HG03039 (cell line): ENCODE measurements at regions not wholly inside any gene's neighbourhood (a gene's known extent, or its start where the extent isn't known, plus 50 kb on each side); places are given as distances from the start of the nearest gene placed in this dataset.

Experiments
- ATAC-seq: cut with Tn5 transposase; IDR thresholded peaks from one replicate; pipeline ENCODE4 v1.9.1; 2021; ENCODE audit warnings: mild to moderate bottlenecking, moderate library complexity; ENCODE audit not compliant: unreplicated experiment

DNA sequence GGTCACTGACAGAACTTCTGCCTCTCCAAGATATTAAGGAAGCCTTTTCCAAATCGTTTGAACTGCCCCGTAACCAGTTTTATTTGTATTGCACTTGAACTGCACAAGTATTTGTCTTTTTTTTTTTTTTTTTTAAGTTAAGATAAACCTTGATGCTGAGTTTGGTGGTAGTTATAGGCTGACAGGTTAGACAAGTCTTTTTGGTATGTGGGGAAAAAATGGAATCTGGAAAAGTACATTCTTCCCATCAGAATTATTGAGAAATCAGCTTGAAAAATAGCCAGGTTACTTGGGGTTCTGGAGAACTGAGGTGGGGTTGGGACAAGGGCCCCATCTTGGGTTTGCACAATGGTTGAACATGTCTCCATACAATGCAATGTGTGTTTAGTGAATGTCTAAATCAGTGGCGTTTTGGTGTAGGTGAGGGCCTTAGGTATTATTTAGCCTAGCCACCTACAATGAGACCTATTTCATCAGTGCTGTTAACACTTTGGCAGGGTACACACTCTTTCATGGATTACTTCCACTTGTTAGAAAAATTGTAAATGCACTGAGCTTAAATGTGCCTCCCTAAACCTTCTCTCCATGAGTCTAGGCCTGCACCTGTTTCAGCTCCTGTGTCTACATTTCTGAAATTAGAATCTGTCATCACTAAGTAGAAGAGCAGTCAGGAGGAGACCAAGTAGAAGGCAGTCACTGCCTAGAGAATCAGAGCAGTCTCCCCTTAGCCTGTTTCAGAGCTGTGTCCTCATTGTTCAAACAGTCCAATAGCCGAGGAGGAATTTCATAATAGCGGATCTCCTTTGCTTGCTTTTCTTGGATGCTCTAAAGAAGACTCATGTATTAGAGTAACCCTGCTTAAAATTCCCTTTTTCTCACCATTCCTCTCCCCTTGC, 140.0 kb upstream of the HMHB1 start:
- no peak for ATAC-seq

DNA sequence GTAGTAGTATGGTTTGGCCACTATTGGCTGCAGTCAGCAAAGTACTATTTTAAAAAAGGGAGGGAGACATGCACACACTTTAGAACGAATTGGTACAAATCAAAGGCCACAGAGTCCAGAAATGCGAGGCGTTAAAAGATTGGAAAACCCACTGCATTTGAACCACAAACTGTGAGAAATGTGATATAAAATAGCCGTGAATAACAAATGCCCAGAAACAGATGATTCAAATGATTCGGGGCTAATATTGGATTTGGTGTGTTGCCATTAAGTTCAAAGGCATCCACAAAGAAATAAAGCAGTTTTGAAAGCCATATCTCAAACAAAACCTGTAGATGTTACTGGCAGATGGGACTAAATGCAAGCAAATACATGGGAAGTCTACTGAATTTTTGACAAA, 140.9 kb upstream of the HMHB1 start:
- no peak for ATAC-seq

DNA sequence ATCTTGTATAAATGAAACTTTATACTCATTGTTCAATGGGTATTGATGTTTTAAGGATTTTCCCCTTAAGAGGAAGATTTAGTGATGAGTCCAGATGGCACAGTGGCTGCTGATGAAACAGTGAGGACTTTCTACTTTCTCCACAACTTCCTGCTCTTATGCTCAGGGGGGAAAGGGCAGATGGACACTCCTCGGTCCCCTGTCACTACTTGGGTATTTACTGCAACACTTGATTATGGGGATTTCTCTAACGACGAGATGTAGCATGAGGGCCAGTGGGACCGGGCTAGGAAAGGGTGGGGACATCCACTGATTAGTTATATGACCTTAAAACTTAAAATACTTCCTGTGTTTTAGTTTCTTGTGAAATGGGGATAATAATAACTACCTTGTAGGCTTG, 146.1 kb upstream of the HMHB1 start:
- ATAC-seq = no peak

DNA sequence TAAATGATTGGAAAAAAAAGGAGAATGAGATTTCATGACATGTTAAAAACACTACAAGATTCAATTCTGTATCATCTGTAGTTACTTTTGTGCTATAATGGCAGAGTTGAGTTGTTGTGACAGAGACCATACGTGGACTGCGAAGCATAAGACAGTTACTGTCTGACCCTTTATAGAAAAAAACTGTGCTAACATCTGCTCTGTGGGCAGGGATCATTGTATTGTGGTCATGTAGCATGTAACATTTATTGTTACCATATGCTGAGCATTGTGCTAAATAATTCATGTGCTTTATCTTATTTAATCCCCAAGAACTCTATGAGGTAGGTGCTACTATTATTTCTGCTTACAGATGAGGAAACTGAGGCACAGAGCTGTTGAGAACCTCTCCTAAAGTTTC, 147.3 kb upstream of the HMHB1 start:
- no peak for ATAC-seq

DNA sequence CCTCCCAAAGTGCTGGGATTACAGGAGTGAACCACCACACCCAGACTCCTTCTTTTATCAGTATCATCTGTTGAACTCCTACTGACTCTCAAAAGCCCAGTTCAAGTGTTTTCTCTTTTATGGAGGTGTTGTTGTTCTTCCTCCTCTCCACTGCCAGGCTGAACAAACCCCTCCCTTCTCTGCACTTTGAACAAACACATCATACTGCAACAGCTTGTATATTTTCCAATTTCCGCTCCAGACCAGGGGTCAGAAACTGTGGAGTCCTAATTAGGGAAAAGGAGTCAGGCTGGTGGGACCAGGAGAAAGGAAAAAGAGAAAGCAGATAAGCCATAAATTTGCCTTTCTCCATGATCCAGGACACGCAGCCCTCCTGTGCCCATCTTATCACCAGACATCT, 148.1 kb upstream of the HMHB1 start:
- no peak for ATAC-seq

DNA sequence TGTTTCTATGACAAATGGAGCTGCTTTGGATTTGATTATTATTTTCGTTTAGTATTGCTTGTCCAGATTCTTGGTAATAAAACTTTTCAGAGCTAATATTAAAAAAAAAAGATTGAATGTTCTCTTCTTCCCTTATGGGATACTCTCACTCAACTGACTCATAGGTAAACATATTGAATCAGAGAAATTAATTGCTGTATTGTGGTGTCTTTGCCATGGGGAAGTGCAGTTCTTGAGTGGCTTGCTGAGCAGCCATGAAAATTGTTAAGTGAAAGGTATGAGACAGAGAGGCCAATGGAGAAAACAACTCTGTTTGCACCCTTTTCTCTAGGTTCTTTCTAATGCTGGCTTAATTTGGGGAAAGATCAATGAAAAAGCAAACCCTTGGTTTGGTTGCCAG, 149.9 kb upstream of the HMHB1 start:
- ATAC-seq = no peak

DNA sequence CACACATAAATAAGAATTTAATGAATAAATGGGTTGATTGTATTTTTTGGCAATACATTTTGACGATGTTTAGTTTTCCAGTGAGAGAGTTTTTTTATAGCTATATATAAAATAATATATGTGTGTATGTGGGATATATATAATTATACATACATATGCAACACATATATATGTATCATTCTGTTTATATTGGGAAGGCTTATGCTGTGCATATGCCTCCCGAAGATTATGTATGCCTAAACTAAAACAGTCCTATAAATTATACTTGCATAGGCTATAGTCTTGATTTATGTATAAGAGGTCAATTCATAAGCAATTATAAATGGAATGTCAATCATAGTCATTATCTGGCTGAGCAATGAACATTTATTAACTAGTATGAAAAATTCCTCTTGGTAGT, 151.3 kb upstream of the HMHB1 start:
- ATAC-seq = no peak

DNA sequence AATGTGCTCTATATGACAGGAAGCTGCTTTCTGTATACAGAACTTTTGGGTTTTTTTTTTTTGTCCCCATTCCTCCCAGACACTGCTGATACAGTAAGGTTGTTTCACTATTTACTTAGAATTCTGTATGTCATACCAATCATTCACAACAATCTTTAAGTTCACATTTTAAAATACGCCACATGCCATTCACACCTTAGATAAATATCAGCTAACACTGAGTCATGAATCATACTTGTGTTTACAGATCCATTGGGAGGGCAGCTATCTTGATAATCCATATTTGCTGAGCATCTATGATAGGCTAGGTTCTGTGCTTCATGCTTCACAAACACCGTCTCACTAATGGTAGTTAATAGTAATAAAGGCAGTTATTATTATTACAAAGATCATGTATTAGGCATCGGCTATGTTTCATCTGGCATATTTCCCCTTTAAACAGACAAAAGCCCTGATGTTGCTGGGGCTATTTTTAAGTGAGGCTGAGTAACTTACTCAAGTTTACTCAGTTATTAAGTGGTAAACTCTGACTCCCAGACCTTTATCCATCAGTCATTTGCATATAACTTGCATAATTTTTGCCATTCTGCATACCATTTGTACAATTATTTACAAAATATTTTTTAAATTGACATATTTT, 152.2 kb upstream of the HMHB1 start:
- ATAC-seq = no peak

DNA sequence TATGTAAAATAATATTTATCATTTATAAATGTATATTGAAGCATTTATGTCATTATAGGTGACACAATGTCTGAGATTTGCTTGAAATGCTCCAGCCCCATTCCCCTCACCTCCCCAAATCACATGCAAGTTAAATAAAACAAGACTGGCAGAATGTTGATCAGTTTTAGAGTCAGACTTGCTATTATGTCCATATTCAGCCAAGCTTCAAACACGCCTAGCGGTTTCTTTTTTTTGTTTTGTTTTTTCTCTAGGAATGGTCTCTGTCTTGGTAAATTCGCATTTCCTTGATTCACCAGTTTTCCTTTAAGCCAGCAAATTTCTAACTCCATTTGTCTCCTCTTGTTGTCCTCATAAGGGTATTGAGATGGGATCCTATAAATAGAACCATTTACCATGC, 153.0 kb upstream of the HMHB1 start:
- ATAC-seq = no peak

DNA sequence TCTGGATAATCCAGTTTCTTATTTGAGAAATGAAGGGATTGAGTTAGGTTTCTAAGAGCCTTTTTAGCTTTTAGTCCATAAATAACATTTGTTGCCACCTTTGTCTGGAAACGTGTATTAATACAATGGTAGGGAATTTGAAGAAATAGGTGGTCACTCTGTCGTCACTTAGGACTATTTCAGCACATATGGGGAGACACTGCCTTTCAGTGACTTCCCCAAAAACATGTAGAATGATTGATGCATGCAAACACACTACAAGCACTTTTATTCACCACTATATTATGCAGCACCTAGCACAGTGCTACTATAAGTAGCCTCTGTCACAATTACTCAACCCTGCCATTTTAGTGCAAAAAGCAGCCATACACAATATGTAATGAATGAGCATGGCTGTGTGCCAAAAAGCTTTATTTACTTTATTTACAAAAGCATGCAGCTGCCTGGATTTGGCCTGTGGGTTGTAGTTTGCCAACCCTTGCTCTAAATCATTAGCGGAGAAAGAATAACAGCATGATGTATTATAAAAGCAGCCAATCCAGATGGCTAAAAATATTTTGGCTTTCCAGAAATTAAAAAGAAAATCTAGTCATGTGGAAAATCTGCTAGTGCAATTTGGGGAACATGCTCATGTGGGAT, 154.2 kb upstream of the HMHB1 start:
- ATAC-seq = no peak

DNA sequence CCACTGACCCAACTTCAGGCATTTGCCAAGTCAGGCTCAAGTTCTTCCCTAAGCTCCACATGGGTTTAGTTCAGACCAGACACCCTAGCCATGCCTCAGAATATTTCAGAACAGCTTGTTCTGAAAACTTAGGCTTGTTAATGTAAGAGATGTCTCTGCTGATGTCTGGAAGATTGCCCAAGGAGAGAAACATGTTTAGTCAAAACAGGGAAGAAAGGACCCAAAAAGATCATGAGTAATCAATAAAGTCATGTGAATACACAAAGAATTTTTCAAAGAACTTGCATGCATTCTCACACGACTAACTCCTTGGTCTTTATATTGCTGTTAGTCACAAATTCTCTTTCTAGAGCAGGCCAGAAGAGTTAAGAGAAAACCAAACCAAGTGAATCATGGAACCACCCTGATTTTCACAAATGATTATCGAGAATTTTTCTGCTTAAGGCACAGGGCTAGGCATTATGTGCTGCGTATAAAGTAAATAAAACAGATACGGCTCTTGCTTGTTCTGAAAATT, 158.1 kb upstream of the HMHB1 start:
- ATAC-seq = no peak

DNA sequence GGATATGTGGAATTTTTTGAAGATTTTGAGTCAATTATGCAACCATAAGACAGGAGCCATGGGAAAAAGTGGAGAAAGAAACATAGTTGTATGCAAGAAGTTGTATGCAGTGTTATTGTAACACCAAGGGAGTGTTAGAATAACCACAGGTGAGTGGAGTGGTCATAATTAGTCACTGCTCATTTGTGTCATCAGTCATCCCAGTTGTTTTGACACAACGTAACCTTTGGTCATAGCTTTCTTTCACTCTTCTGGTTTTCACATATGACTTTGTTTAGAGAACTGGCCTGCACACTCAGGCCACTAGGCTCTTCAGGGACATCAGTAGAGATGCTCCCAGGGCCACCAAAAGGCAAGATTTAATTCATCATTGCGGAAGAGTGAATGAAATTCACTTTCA, 158.7 kb upstream of the HMHB1 start:
- ATAC-seq = no peak

DNA sequence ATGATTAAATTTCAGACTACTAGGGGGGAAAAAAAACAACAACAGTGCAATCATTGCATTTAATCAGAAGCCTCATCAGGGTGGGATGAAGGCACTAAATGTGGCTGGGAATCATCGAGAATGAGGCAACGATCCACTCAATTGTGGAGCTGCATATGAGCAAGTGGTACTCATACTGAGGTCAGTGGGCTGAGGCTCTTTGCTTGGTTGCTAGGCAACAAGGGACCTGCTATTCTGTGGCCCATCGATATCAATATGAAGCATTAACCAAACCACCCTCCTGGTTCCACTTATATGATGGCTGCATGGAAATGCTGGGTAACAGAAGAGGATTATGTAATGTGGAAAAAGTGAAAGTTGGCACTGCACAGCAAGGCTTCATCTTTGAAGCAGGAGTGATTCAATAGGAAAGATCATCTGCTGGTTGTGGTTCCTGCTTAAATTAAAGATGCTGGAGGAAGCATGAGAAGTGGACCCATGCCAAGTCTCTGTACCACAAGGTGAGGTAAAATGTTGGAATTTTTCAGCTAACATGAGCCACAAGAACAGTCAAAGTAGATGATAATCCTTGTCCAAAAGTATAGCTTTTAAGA, 159.8 kb upstream of the HMHB1 start:
- ATAC-seq = no peak

DNA sequence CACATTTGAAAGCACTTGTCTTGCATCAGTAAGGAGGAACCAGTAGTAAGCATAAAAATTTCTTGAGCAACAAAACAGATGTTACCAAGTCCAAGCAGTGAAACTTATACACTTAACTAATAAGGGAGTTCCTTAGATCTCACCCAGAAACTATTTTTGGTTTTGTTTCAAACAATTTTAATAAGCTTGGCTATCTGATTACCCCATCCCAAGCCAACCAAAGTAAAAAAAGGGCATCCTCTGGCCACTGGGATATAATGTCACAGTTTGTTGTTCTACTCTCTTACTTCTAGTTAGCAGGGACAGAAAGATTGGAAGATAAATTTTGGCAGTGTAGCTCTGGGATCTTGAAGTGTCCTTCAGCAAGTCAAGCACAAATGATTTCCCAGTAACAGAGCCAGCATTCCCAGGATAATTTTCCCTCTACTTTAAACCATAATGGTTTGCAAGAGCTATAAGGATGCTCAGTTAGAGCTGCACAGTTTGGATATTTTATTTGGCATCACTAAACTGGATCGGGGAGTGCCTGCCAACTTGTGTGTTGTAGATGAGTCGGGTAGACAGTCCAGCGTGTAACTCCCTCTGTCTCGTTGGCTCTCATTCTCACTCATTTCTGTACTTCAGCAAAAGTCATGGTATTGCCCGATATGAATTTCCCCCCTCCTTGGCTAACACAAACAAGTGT, 161.9 kb upstream of the HMHB1 start:
- no peak for ATAC-seq

DNA sequence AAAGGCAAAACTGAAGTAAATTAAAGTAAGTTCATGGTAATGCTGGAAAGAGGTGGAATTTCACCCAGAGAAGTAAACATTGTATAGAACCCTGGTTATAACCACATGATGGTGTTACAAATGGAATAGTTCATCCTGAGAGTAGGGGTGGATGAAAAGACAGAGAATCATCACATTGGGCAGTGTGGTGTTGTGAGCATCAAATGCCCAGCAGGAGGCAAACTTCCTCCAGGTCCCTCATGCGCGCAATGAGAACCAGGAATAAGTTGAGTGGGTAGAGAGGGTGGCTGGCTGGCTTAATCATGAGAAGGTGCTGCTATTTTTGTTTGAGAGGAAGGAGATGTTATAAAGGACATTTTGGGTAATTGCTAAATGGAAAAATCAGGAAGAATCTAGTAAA, 163.3 kb upstream of the HMHB1 start:
- no peak for ATAC-seq

DNA sequence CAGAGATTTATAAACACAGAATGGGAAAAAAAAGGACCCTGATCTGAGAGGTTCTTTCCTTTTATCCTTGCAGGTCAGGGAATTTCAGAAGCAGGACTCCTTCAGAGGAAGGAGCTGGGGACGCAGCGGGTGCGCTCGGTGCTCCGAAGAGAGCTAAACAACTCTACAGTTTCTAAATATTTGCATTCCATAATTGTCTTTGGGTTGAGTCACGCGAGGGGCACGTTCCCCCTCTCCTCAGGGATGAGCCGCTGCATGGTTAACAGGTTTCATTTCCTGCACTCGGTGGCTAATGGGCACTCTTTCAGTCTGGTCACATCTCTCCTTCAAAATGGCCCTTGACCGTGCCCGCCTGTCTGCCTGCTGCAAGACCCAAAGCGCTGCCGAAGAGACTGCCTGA, 165.0 kb upstream of the HMHB1 start:
- no peak for ATAC-seq

DNA sequence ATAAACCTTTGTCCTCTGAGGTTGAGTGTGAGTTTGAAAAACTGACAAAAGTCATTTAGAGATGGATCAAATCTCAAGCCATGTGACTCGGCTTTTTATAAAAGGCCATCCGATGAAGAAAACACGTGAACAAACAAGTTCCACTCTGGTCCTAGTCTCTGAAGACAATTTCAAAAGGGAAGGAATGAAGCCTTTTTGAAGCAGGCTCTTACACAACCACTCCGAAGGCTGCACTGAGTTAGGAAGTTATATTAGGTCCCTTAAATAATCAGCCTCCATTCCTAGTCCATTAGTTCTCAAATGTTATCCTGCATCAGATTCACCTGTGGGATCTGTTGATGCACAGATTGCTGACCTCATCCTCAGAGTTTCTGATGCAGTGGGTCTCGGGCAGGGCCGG, 166.6 kb upstream of the HMHB1 start:
- no peak for ATAC-seq

DNA sequence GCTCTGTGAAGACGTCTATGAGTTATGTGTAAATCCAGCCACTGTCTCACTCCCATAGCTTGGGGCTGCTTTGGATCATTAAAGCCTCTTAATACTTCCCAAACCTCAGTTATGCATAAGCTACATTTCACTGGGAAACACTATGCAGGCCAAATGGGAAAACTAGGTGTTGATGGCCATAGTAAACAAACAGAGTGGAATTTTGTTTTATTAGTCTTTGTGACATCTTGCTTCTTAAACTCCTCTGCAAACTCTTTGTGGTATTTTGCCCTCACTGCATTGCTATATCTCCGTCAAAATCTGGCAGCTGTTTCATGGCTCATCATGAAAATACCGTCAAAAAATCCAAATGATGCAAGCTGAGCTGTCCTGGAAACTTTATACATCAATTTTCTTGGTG, 167.2 kb upstream of the HMHB1 start:
- no peak for ATAC-seq

DNA sequence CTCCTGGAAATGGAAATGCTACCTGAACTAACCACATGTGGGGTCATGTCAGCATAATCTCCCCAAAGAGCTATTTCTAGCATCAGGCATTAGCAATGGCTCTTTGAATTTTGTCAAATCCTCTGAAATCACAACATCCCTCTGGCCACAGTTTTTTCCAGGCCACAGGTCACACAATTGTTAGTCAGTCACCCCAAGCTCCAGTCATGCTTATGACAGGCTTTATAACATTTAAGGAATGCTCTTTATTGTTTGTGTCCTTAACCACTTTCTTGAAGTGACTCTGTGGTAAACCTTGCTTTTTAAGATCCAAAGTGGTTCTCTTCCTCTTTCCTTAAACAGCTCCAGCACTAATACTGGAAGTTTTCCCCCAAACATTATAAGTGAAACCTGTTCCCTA, 169.2 kb upstream of the HMHB1 start:
- ATAC-seq = no peak

DNA sequence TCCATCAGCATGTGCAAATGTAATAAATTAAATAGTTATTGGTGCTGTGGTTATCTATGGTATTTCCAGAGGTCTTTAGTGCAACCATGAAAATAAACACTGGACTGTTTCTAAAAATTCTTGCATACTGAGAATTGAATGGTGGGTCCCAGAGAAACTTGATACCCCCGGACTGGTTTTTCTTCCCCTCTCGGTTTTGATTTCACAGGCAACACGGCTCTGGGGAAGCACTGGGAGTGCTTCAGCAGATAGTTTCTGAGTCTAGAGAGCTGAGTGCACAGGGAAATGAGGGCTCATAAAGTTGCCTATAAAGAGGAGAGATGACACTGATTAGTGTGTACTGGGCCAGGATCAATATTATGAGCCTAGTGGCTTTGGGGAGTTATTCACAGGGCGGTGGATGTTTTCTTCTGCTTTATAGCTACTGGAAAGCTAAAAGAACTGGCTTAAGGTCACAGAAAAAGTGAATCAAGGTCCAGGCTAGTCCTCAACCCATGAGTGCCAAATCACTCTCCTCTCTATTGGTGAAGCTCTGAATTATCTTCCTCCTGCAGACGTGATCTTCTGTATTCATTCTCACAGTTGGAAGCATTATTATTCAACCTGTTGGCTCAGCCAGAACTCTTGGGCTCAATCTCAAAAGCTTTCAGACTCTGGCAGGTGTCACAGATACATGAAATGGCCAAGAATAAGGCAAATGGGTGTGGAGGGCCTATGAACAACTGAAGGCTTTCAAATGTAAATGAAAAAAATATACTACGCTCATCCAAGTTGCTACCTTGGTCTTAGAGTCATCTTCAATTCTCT, 170.2 kb upstream of the HMHB1 start:
- ATAC-seq = peak; percentile 63
